GM03348 (cell line): ENCODE measurements at regions not wholly inside any gene's neighbourhood (a gene's known extent, or its start where the extent isn't known, plus 50 kb on each side); places are given as distances from the start of the nearest gene placed in this dataset.

Source experiments
- DNase-seq: peaks from one replicate; pipeline ENCODE4 v3.0.0; 2012; ENCODE audit warnings: low spot score

DNA sequence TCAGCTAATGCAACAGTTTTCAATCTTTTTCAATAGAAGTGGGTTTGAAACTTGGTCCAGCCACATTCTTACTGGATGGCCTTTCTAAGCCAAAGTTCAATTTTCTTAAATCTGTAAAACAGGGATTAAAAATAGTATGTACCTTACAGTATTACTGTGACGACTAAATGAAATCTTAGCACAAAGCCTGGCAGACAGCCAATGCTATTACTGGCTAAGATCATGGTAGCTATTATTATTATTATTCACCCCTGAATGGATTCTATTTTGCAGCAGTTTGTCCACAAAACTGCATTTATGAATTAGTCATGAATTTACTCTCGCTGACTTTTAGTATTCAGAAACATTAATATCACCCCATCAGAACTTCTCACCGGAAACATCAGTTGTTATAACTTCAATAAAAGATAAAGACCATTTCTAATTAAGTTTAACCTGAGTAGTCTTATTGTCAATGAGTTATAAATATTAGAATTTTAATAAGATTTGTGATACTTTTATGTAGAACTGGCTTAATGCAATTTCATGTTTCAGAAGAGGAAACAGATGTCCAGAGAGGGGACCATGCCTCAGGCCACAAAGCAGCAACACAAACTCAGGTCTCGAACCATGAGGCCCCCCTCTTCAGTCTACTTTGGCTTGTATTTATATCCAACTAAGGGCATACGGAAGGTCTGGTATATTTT is 468.2 kb downstream of the ARHGEF28 start:
- no peak for DNase-seq

DNA sequence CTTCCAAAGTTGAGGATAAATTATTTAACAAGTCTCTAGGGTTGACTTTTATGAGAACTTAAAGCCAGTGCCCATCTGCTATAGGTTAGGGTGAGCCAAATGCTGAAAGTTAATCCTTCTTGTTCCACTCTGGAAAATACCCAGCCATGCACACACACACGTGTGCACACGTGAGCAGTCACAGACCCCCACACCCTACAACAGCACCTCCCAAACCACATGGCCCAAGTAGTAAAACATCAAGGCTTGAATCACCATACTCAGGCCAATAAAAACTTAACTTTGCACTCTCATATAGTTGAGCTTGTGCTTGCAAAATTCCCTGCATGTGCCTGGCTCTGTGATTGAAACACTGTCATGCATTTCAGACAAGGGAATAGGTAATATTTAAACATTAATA is 467.6 kb downstream of the ARHGEF28 start:
- DNase-seq = no peak

DNA sequence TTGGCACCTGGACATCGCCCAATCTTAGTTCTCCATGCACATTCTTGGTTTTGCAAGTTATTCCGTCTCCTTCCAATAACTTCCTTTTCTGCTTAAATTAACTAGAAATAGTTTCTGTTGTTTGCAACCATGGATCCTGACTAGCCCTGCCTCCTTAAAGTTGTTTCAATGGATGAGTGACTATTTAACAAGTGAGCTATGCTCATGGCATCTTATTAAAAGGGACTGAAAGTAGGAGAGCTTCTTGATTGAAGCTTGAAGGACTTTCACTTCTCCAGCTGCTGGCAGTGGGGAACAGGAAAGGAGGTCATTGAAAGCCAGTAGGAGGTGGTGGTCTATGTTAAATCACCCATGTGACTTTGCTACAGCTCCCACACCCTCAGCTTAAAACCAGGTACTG is 466.8 kb downstream of the ARHGEF28 start:
- DNase-seq = no peak

DNA sequence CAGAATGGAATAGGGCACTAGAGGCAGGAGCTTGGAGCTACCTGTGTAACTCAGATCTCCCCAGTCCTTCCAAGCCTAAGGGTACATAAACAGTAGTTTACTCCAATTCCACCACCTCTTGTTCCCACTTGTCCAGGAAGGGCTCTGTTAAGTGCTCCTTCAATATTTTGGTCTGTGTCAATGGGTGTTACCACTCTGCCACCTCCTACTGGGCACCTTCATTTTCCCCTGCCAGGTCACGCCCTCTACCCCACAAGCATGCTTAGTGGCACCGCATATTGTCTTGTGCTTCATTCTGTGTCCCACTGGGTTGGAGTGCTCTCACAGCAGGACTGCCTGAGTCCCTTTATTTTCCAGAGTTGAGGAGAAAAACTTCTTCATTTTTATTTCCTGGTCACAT is 459.8 kb downstream of the ARHGEF28 start:
- DNase-seq = no peak

DNA sequence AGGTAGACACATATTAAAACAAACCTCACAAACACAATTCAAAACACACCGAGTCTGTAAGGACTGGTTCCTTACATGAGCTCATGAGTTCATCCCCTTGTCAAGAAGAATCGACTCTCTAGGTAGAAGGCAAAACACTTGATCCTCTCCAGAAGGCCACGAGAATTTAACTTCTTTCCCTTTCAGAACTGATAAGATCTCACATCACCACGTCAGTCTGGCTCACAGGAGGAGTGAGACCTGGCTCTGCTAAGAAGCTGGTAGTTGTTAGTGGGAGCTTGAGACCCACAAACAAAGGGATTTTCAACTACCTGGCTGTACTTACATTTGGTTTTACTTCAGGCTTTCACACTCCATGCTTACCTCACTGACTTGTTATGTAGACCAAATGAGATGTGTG is 459.2 kb downstream of the ARHGEF28 start:
- no peak for DNase-seq

DNA sequence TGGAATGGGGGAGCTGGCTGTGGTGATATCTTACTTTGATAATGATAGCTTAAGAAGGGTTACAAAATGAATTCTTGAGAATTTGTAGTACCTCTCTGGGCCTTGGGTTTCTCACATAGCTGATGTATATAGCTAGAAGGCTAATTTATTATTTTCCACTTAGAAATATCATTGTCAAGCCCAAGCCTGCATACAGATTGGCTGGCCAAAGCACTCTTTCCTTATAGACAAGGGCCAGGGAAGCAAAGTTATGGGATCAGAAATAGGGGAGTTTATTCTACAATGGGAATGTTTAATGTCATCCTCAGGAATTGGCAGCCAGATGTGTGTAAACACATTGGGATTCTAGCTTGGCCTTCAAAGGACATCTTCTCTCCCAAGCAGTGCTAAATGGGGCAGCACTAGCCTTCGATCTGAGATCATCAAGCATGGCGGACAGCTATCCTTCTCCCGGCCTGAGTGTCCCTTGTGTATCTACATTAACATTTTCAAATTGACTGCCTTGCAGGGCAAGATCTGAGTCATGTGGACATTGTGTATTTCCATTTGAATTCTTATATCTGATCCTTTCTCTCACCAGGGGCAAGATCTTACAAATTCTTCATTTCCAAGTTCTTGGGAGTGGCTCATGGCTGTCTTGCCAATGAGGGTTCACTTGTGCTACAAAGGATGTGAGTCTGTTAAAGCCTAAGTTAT is 457.2 kb downstream of the ARHGEF28 start:
- DNase-seq = no peak

DNA sequence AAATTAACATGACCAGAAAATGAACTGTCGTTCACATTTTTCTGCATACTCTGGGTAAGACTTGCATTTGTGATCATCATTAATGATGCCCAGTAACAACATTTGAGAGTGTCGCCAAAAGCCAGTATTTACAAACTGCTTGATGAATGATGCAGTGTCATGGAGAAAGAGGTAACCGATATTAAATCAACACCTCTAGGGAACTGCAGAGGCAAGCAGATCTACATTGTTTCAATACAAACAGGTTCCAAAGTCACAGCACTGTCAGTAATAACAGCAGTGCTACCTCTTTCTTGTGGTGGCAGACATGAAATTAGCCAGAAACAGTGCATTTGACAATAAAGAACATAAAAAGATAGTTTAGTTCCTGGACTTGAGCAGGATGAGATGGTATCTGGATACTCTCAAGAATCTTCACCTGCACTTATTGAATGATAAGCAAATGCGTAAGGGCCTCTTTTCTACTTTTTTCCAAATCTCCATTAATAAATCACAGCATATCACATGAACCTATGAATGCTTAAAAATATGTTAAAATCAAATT is 456.6 kb downstream of the ARHGEF28 start:
- DNase-seq = no peak

DNA sequence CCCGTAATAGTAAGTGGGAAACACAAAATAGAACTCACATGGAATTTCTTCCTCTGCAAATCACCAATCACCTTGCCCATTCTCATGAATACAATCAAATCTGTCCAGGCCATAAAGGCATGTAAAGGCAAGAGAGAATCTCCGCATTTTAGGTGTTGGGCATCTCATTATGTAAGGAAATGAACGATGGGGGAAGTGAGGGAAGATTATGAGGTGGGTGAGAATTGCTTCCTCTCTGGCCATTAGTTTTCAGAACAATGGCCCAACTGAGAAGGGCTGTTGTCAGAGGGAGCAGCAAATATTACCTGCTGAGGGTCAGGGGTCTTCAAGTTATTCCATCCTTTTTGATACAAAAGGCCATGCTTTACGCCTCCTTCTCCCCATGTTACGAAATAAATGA is 455.1 kb downstream of the ARHGEF28 start:
- DNase-seq = no peak

DNA sequence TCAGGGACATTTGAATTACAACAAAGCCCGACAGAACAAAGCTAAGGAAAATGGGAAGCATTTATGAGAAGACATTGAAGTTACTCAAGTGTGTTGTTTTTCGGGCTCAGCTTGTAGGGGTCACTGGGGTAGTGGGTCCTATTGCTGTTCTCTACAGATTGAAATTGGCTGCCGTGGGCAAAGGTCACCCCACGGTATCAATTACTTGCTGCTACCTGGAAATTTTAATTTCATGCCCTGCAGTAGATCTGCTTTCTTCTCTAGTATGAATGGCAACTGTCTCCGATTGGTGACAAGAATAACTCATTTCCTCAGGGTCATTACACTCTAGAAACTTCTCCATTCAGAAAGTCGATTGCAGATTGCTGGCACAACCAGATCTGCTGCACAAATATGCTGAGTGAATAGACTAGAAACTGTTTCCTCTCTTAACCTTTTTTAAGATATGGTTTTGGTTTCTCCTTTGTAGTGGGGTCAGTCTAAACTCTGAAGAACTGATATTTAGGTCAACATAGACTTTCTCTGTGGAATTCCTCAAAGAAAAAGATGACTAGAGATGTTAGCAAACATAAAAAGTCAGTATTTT is 454.1 kb downstream of the ARHGEF28 start:
- no peak for DNase-seq

DNA sequence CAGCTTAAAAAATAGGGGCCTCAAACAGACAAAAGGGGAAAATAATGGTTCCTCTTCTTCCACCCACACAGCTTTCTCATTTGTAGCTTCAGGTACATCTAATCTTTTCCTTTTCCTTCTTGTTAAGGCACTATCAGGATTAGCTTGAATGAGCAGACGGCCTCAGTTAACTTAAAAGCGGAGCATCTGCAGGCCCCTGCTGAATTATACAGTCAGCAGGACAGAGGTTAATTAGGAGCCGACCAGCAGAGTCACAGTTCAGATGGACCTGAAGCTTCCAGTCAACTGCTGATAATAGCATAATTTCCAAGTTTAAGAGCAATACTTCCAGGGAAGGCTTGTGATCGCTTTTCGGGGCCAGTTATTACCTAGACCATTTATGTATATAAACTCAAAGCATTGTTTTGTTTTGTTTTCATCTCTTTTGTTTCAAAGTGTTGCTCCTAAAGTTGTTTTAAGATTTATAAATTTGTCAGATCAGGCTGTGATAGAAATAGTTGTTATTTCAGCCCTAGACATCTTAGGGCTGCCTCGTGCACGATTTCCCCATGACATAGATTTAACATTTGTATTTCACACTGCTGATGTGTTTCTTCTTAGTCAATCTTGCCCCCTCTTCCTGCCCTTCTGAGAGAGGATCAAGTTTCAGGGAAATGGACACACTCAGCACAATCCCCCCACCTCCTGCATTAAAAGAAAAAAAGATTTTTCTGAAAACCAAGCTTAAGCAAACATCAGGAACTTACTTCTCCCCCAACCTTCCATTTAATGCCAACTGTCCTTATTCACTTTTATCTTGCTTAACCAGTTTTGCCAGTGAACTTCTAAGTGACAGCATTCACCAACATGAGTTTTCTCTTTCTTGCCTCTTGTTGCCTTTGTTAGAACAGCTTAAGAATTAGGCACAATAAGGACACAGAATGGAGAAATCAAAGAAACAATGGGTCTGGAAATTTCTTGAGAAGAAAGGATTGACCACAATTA is 449.8 kb downstream of the ARHGEF28 start:
- no peak for DNase-seq

DNA sequence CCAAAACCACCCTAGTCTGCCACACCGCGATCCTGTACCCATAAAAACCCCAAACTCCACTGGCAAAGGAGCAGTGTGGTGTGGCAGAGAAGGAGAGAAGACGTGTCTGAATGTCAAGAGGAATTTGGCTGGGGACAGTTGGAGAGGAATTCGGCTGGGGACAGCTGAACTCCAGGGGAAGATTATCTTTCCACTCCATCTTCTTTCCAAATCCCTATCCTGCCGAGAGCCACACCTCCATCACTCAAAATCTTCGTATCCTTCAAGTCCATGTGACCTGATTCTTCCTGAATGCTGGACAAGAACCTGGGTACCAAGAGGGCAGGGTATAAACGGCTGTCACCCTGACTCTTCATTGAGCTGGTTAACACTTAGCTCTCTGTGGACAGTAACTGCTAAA is 448.1 kb downstream of the ARHGEF28 start:
- DNase-seq = no peak

DNA sequence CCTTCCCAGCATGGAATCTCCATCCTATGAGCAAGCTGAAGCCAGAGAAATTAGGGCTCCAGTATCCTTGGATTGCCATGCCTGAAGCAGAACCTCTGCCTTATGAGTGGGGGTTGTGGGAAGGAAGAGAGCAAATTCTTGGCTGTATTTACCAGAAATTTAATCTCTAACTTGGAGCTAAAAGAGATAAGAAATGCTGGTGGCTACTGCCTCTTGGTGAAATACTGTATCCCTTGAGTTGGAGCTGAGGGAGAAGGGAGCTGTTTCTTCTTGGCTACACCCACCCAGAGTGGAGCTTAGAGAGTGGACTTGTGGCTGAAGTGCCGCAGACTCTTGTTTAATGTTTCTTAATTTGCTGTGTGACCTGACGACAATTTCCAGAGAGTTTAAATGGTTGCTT is 447.3 kb downstream of the ARHGEF28 start:
- no peak for DNase-seq

DNA sequence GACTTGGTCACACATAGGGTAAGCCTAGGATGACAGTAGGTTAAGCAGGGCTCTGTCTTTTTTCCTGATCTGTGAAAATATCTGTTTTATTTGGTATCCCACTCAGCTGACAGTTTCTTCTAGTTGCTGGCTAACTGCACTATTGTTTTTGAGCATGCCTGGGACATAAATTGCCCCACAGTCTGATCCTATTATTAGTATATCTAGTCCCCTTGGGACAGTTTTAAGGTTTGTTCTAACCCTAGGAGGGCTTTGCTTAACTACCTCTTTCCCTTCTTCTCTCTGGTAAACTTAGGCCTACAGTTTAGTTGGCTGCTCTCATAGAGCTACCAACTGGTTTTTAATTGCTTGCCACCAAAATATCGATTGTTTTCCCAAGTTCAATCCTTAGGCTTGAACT is 446.6 kb downstream of the ARHGEF28 start:
- no peak for DNase-seq

DNA sequence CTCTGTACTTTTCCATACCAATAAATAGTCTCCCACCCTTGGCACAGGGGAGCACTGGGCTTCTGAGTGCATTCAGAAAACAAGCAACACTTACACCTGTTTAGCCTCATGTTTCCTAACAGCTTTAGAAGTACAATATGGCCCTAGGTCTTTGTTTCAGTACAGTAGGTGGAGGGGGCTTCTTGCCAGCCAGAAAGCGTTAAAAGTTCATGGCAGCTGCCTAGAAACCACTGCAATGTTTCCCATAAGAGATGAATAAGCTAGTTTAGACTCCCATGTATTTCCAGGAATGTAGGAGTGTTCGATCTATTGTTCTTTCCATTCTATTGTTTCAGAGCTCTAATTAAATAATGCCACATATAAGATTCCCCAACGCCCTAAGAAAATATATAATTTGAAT is 444.8 kb downstream of the ARHGEF28 start:
- no peak for DNase-seq

DNA sequence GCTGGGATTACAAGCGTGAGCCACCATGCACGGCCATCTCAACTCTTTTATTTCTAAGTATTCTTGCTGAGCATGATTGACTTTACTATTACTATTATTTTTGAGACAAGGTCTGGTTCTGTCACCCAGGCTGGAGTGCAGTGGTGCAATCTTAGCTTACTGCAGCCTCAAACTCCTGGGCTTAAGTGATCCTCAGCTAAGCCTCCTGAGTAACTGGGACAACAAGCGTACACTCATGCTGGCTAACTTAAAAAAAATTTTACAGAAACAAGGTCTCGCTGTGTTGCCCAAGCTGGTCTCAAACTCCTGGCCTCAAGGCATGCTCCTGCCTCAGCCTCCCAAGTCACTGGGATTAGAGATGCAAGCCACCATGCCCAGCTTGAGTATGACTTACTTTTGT is 443.7 kb downstream of the ARHGEF28 start:
- no peak for DNase-seq

DNA sequence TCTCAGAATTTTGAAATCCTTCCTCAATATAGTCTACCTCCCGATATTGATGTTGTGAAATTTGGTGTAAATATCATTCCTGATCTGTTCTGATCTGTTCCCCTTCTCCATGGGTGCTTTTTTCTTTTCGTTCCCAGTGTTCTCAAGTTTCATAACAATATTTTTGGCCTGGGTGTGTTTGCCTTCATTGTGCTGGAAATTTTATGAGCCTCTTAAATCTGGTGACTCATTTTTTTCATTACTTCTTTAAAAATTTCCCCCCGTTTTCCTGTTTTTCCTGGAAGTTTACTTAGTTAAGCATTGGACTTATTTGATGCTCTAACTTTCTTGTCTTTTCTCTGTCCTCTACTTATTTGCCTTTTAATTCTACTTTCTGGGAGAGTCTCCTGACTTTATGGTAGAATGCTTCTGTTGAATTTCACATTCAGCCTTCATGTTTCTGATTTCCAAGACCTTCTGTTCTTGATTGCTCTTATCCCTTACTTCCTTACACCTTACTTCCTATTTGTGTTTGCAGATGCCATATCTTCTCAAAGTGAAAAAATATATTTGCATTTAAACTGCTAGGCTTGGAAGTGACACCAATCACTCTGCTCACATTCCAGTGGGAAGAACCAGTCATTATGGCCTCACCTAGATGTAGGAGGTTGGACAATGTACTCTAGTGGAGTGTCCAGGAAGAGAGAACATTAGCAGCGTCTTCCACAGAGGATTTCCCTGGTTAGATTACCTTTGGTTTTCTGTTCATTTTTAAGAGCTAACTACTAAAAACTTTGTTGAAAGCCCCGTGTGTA is 441.9 kb downstream of the ARHGEF28 start:
- DNase-seq = peak; percentile 20

DNA sequence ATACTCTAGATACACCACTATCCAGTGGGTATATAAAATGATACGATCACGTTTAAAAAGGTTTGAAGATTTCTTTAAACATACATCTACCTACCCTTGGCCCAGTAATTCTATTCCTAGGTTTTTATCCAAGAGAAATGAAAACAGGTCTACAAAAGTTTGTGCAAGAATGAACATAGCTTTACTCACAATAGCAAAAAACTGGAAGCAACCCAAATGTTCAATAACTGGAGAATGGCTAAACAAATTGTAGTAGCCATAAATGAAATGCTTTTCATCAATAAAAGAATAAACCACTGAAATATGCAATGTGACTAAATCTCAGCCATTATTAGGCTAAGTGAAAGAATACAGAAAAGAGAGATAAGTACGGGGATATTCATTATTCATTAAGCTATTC is 438.9 kb downstream of the ARHGEF28 start:
- no peak for DNase-seq

DNA sequence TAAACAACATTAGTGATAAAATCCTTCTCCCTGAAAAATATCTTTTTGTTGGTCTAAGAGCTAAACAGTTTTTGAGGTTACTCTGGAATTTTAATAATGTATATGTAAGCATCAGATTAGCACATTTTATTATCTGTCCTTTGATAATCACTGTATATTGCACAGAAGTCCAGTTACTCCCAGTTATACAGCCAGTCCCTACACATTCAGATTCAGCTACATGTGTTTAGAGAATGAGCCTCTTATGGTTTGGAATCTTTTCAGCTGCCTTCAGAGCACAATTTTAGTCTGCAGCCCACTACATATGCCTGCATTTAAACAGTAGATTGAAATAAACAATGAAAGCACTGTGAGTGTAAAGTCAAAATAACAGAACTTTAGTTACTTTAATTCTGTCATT is 438.2 kb downstream of the ARHGEF28 start:
- DNase-seq = no peak

DNA sequence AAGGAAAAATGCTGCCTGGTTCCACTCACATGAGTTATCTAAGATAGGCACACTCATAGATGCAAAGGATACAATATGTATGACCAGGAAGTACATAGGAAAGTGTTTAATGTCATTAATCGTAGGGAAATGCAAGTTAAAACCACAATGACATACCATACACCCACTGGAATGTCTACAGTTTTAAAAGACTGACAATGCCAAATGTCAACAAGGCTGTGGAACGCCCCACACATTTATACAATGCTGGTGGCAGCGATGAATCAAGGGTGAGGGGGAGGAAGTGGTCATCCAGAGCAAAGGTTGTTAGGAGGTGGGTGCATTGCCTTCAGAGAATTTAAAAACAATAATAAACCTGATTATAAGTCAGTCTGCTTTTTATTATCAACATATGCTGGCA is 437.8 kb downstream of the ARHGEF28 start:
- peak; percentile 58 for DNase-seq

DNA sequence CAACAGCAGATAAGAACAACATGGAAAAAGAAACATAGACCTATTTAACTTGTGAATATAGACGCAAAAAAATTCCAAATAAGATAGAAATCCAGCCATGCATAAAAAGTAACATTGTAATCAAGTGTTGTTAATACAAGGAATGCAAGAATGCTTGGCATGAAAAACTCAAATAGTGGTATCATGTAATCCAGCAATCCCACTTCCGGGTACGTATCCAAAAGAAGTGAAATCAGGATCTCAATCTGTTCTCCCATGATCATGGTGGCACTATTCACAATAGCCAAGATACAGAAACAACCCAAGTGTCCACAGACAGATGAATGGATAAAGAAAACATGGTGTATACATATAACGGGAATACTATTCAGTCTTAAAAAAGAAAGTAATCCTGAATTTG is 437.4 kb downstream of the ARHGEF28 start:
- no peak for DNase-seq

DNA sequence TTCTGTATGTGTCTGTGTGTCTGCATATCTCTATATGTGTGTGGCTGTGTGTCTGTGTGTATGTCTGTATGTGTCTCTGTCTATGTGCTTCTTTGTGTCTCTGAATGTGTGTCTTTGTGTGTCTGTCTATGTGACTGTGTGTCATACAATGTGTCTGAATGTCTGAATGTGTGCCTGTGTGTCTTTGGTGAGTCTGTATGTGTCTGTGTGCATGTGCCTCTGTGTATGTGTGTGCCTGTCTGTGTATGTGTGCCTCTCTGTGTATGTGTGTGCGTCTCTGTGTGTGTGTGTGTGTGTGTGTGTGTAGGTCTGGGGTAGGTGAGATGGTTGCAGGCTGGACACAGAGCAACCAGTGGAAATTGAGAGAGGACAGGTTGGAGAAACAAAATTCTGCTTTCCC is 435.3 kb downstream of the ARHGEF28 start:
- no peak for DNase-seq
